Keratinocyte (primary cell): ENCODE measurements at regions not wholly inside any gene's neighbourhood (a gene's known extent, or its start where the extent isn't known, plus 50 kb on each side); places are given as distances from the start of the nearest gene placed in this dataset.

Source experiments
- DNase-seq: peaks from one replicate; pipeline ENCODE4 v3.0.0-alpha.2; 2011; ENCODE audit warnings: low read depth, missing footprints, low spot score
- FAIRE-seq: peaks from 2 replicates; lab custom pipeline; 2011; peaks lifted over from hg19 to GRCh38; lab: Jason Lieb, UNC
- H2AFZ ChIP-seq: 2 replicates; pipeline ENCODE4 v1.6.0; 2012; ENCODE audit warnings: low read length, control low read depth, inconsistent platforms; ENCODE audit not compliant: control insufficient read depth
- H3K27ac ChIP-seq: 2 replicates; pipeline ENCODE4 v1.5.1; 2011; ENCODE audit warnings: low read length; ENCODE audit not compliant: control insufficient read depth, insufficient read depth
- H3K27me3 ChIP-seq: 3 replicates; pipeline ENCODE4 v1.6.0; 2011; ENCODE audit warnings: low read length; ENCODE audit not compliant: control insufficient read depth, insufficient read depth; ENCODE audit errors: extremely low read depth
- H3K36me3 ChIP-seq, 2 experiments: 2 replicates in 1 of 2; 3 replicates in 1 of 2; pipeline ENCODE4 v1.5.1; 2011; ENCODE audit warnings: low read length in 2 of 2, mild to moderate bottlenecking in 1 of 2; ENCODE audit not compliant: control insufficient read depth in 2 of 2, insufficient read depth in 2 of 2; ENCODE audit errors: extremely low read depth in 1 of 2
- H3K4me1 ChIP-seq: 3 replicates; pipeline ENCODE4 v1.5.1; 2011; ENCODE audit warnings: low read length; ENCODE audit not compliant: control insufficient read depth, insufficient read depth; ENCODE audit errors: extremely low read depth
- H3K4me2 ChIP-seq: 3 replicates; pipeline ENCODE4 v1.6.0; 2011; ENCODE audit warnings: low read depth, low read length; ENCODE audit not compliant: control insufficient read depth, insufficient read depth; ENCODE audit errors: extremely low read depth
- H3K4me3 ChIP-seq, 3 experiments: fragments of 200-600 bp in 1 of 3; sonication (generic) in 1 of 3; 2 replicates in 2 of 3; 3 replicates in 1 of 3; pipeline ENCODE4 v1.5.1; 2011 to 2016; ENCODE audit warnings: low read length in 3 of 3, mild to moderate bottlenecking in 3 of 3, control low read depth in 2 of 3, inconsistent platforms in 1 of 3, low read depth in 1 of 3, mixed read lengths in 1 of 3, mixed run types in 1 of 3, moderate library complexity in 1 of 3; ENCODE audit not compliant: control insufficient read depth in 2 of 3, insufficient read depth in 2 of 3; ENCODE audit errors: extremely low read depth in 1 of 3
- H3K79me2 ChIP-seq: 2 replicates; pipeline ENCODE4 v1.6.0; 2012; ENCODE audit warnings: low read length; ENCODE audit not compliant: control insufficient read depth, insufficient read depth
- H3K9ac ChIP-seq: 3 replicates; pipeline ENCODE4 v1.6.0; 2011; ENCODE audit warnings: low read length; ENCODE audit not compliant: control insufficient read depth, insufficient read depth; ENCODE audit errors: extremely low read depth
- H3K9me1 ChIP-seq: 3 replicates; pipeline ENCODE4 v1.6.0; 2011; ENCODE audit warnings: low read length; ENCODE audit not compliant: control insufficient read depth, insufficient read depth; ENCODE audit errors: extremely low read depth
- H3K9me3 ChIP-seq: 2 replicates; pipeline ENCODE4 v1.5.1; 2012; ENCODE audit warnings: low read depth, low read length; ENCODE audit not compliant: control insufficient read depth
- H4K20me1 ChIP-seq: 3 replicates; pipeline ENCODE4 v1.6.0; 2011; ENCODE audit warnings: low read length; ENCODE audit not compliant: control insufficient read depth, insufficient read depth; ENCODE audit errors: extremely low read depth
- EZH2 ChIP-seq: IDR thresholded peaks from one replicate; pipeline ENCODE4 v1.6.1; 2012; ENCODE audit warnings: inconsistent platforms, mild to moderate bottlenecking, low read length, moderate library complexity
- dilution Hi-C: fragments of 300-500 bp; cut with MboI; formaldehyde crosslinking; loops from one replicate; pipeline ENCODE4 v1.7.0; 2020; ENCODE audit warnings: low sequenced_read_pairs; ENCODE audit not compliant: extremely low pct_ligation_motif_present
- TF ChIP-seq, protein P1 (sequence below), 3 experiments: IDR thresholded peaks in 1 of 3; conservative IDR thresholded peaks in 1 of 3; optimal IDR thresholded peaks in 1 of 3; 2 replicates in 2 of 3; 3 replicates in 1 of 3; pipeline versions ENCODE3 to v1.5.1; 2011; ENCODE audit warnings: low read length in 3 of 3, mild to moderate bottlenecking in 3 of 3, moderate library complexity in 2 of 3, control low read depth in 1 of 3, inconsistent platforms in 1 of 3; ENCODE audit not compliant: insufficient read depth in 2 of 3; ENCODE audit errors: extremely low read depth in 1 of 3

- H2AFZ ChIP-seq: no peak overlapping the region
- H3K36me3 ChIP-seq: no peaks in the 10 kb centered on the region
- H4K20me1 ChIP-seq: no peaks in the 10 kb centered on the region
- H3K27me3 ChIP-seq: no peaks in the 10 kb centered on the region
- DNase-seq (no peak), FAIRE-seq (no peak)
- no peaks in the 10 kb centered on the region for H3K79me2 ChIP-seq
- no peak overlapping the region for H3K4me2 ChIP-seq
- H3K27ac ChIP-seq: no peak overlapping the region
- no peak overlapping the region for H3K9ac ChIP-seq
- H3K9me1 ChIP-seq: no peaks in the 10 kb centered on the region
- no peak overlapping the region for H3K4me3 ChIP-seq
- peaks cover 12% of the 10 kb centered on the region for H3K4me1 ChIP-seq
- H3K9me3 ChIP-seq: no peaks in the 10 kb centered on the region
- TF ChIP-seq EZH2: no peak
- TF ChIP-seq, protein P1, sequence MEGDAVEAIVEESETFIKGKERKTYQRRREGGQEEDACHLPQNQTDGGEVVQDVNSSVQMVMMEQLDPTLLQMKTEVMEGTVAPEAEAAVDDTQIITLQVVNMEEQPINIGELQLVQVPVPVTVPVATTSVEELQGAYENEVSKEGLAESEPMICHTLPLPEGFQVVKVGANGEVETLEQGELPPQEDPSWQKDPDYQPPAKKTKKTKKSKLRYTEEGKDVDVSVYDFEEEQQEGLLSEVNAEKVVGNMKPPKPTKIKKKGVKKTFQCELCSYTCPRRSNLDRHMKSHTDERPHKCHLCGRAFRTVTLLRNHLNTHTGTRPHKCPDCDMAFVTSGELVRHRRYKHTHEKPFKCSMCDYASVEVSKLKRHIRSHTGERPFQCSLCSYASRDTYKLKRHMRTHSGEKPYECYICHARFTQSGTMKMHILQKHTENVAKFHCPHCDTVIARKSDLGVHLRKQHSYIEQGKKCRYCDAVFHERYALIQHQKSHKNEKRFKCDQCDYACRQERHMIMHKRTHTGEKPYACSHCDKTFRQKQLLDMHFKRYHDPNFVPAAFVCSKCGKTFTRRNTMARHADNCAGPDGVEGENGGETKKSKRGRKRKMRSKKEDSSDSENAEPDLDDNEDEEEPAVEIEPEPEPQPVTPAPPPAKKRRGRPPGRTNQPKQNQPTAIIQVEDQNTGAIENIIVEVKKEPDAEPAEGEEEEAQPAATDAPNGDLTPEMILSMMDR (optimal IDR thresholded peaks at IDR 0.05 in 1 of 3, IDR thresholded peaks at IDR 0.05 in 1 of 3, conservative IDR thresholded peaks at IDR 0.05 in 1 of 3; ENCODE audit: extremely low read depth in 1 of 3, insufficient read depth in 2 of 3, low read length in 3 of 3): no peak
- dilution Hi-C loops: no loop called here
Observed at GRCh38 chr9:129467004-129467588, 153.8 kb downstream of the C9orf50 start.

DNA sequence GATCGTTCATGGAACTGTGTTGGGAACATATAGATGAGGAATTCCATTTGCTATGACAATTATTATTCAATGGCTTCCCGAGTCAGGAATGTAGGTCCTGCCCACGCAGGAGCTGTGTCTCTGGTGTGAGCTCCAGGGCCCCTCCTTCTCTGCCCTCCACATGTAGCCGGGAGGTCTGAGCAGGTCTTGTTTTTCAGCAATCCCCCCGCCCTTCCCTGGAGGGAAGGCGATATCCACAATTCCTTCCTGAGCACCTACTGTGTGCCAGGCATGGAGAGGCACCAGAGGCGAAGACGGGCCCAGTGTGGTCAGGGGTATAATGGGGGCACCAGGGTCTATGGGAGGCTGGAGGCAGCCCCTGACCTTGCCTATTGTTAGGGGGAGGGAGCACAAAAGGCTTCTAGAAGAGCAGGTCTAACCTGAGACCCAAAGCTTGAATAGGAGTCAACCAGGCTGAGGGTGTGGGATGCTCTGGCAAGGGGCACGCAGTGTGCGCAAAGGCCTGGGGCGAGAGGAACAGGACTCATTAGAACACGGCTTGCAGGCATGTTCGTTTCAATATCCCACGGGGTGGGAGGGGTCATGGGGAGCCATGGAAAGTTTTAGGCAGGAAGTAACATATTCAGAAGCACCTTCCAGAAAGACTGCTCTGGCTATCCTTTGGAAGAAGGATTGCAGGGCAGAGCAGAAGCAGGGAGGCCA lies 154.9 kb downstream of the C9orf50 start:
- Histone ChIP-seq H3K9ac (no peak overlapping the region), H4K20me1 (no peaks in the 10 kb centered on the region), H3K9me3 (no peaks in the 10 kb centered on the region), H3K79me2 (no peaks in the 10 kb centered on the region), H3K9me1 (no peaks in the 10 kb centered on the region), H3K4me1 (peaks cover 15% of the 10 kb centered on the region), H3K4me3 (no peak overlapping the region), H3K36me3 (no peaks in the 10 kb centered on the region), H3K27me3 (no peaks in the 10 kb centered on the region), H2AFZ (no peak overlapping the region), H3K4me2 (no peak overlapping the region), H3K27ac (no peak overlapping the region)
- DNase-seq (no peak), FAIRE-seq (no peak)
- dilution Hi-C loops: no loop called here
- TF ChIP-seq EZH2: no peak
- TF ChIP-seq, protein P1 (optimal IDR thresholded peaks at IDR 0.05 in 1 of 3, IDR thresholded peaks at IDR 0.05 in 1 of 3, conservative IDR thresholded peaks at IDR 0.05 in 1 of 3; ENCODE audit: extremely low read depth in 1 of 3, insufficient read depth in 2 of 3, low read length in 3 of 3): no peak
